Breast epithelium (tissue), 3 donors: ENCODE measurements at regions not wholly inside any gene's neighbourhood (a gene's known extent, or its start where the extent isn't known, plus 50 kb on each side); places are given as distances from the start of the nearest gene placed in this dataset.

Experiments used
- POLR2A ChIP-seq: fragments of 450-650 bp; IDR thresholded peaks from one replicate; pipeline ENCODE4 v1.6.1; 2016; ENCODE audit warnings: antibody characterized with exemption, mild to moderate bottlenecking, moderate library complexity
- POLR2AphosphoS5 ChIP-seq, 3 donors: sonication (generic); formaldehyde crosslinking; IDR thresholded peaks; one replicate each; pipeline ENCODE4 v1.6.1; 2017; ENCODE audit warnings: antibody characterized with exemption in 3 of 3
- TF ChIP-seq, protein P1 (sequence below), 3 donors: fragments of 450-650 bp; IDR thresholded peaks; one replicate each; pipeline ENCODE4 v1.5.1; 2016 to 2017; ENCODE audit warnings: antibody characterized with exemption in 3 of 3, mild to moderate bottlenecking in 3 of 3, moderate library complexity in 3 of 3

DNA sequence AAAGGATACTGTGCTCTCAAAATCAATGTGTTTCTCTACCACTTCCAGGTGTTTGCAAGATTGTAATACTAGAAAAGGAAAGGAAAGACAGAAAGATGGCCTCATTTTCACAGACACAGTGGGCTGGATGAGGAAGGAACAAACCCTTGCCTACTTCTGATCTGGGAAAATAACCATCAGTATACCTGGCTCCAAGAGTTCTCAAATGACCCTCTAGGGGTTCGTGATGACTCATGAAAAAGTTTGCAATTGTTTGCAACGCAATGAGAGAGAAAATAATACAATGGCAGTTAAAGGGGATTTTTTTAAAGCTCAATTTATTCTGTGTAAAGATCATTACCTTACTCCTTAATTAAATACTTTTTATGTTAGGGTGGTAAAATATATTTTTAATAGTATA lies 197.6 kb upstream of the INHBA start:
- TF ChIP-seq, protein P1, sequence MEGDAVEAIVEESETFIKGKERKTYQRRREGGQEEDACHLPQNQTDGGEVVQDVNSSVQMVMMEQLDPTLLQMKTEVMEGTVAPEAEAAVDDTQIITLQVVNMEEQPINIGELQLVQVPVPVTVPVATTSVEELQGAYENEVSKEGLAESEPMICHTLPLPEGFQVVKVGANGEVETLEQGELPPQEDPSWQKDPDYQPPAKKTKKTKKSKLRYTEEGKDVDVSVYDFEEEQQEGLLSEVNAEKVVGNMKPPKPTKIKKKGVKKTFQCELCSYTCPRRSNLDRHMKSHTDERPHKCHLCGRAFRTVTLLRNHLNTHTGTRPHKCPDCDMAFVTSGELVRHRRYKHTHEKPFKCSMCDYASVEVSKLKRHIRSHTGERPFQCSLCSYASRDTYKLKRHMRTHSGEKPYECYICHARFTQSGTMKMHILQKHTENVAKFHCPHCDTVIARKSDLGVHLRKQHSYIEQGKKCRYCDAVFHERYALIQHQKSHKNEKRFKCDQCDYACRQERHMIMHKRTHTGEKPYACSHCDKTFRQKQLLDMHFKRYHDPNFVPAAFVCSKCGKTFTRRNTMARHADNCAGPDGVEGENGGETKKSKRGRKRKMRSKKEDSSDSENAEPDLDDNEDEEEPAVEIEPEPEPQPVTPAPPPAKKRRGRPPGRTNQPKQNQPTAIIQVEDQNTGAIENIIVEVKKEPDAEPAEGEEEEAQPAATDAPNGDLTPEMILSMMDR (IDR thresholded peaks at IDR 0.05): no peak
- TF ChIP-seq POLR2A (no peak), POLR2AphosphoS5 (IDR thresholded peaks at IDR 0.05) (no peak)
